Stimulated activated CD8-positive, alpha-beta memory T cell treated with anti-CD3 and anti-CD28 coated beads, Interleukin-15, amount 100 ng/mL, for 4 hours (primary cell): ENCODE measurements at regions not wholly inside any gene's neighbourhood (a gene's known extent, or its start where the extent isn't known, plus 50 kb on each side); places are given as distances from the start of the nearest gene placed in this dataset.
"Not testable (repeated sequence)": the region's sequence is repeated elsewhere in the genome, so short reads cannot be mapped to it uniquely, and the experiment has no call there.

Source experiments
- DNase-seq, 2 donors: peaks; one replicate each; pipeline ENCODE4 v3.0.0-alpha.2; 2020; ENCODE audit warnings: low read depth in 2 of 2

DNA sequence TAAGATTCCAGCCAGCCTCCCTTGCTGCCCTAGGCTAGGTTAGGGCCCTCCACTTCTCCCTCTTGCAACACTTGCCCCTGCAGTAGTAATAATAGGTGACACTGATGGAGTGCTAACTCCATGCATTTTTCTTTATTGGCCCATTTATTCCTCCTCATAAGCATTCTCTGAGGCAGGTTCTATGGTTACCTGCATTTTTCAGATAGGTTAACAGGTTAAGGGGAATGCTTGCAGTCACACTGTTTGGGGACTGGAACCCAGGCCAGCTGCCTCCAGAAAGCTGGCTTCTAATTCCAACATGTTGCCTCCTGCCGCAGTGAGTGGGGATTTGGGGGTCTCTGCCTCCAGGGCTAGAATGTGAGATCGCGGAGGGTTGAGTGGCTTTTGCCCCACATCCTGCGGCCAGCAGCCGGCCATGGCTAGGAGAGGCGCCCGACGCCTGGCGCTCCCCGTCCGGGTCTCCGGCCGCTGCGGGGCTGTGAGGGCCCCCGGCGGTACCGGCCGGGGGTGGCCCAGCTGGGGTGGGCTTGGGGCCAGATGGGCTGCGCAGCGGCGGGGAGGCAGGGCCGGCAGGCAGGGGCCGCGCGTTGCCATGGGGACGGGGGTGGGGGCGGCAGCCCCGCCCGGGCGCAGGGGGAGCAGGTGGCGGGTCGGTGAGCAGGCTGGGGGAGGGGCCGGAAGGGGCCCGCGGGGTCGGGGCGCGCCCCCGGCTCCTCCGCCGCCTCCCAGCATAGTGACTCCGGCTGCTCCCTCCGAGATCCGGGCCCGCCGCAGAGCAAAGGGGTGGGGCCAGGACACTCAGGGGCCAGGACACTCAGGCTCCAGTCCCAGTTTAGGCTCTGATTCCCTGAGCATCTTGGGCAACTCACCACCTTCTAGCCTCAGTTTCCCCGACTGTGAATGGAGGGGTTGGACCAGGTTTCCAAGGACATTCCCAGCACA is 68.4 kb upstream of the SSBP3 start:
- DNase-seq, result no peak

DNA sequence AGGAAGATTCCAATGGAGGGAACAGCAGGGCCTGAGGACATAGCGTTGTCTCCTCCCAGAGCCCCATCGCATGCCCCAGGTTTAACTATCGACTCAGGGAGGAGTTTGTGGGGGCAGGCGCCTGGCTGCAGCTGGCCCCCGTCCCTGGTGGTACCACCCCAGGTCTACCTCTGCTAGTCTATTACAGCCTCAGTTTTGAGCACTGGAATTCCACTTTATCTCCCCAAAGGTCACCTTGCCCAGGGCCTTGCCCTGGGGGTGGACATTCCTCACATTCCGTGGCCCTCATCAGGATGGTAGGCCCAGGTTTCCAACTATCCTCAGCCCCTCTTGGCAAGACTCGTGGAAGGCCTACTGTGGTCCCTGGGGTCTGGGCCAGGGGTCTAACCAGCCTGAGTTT is 65.4 kb upstream of the SSBP3 start:
- no peak for DNase-seq

DNA sequence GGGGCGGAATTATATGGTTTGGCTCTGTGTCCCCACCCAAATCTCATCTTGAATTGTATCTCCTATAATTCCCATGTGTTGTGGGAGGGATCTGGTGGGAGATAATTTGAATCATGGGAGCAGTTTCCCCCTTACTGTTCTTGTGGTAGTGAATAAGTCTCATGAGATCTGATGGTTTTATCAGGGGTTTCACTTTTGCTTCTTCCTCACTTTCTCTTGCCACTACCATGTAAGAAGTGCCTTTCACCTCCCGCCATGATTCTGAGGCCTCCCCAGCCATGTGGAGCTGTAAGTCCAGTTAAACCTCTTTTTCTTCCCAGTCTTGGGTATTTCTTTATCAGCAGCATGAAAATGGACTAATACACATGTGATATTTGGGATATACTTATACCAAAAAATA is 63.2 kb upstream of the SSBP3 start:
- not testable (repeated sequence) for DNase-seq

DNA sequence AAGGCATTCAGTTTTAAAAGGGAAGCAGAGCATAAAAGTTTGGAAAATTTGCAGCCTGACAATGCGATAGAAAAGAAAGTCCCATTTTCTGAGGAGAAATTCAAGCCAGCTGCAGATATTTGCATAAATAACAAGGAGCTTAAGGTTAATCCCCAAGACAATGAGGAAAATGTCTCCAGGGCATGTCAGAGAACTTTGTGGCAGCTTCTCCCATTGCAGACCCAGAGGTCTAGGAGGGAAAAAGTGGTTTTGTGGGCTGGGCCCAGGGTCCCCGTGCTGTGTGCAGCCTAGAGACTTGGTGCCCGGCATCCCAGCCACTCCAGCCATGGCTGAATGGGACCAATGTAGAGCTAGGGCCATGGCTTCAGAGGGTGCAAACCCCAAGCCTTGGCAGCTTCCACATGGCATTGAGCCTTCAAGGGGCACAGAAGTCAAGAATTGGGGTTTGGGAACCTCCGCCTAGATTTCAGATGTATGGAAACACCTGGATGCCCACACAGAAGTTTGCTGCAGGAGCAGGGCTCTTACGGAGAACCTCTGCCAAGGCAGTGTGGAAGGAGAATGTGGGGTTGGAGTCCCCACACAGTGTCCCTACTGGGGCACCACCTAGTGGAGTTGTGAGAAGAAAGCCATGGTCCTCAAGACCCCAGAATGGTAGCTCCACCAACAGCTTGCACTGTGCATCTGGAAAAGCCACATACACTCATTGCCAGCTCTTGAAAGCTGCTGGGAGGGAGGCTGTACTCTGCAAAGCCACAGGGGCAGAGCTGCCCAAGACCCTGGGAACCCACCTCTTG is 62.3 kb upstream of the SSBP3 start:
- not testable (repeated sequence) for DNase-seq

DNA sequence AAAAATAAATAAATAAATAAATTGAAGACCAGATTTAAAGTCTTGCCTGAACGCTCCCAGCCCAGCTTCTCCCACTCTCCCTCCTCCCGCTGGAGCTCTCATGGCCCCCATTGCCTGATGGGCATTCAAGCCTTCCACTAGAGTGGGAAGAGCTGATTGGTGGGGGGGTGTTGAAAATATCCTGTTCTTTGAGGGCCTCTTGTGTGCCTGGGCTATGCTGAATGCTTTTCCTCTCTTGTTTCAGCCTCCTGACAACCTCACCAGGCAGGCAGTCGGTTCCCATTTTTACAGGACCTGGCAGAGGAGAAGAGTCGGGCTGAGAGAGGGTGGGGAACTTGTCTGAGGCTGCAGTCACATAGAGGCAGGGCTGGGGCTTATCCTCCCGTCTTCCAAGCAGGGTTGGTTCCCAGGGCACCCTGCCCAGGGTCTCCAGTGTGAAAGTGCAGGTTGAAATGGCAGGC is 59.2 kb upstream of the SSBP3 start:
- DNase-seq, result no peak

DNA sequence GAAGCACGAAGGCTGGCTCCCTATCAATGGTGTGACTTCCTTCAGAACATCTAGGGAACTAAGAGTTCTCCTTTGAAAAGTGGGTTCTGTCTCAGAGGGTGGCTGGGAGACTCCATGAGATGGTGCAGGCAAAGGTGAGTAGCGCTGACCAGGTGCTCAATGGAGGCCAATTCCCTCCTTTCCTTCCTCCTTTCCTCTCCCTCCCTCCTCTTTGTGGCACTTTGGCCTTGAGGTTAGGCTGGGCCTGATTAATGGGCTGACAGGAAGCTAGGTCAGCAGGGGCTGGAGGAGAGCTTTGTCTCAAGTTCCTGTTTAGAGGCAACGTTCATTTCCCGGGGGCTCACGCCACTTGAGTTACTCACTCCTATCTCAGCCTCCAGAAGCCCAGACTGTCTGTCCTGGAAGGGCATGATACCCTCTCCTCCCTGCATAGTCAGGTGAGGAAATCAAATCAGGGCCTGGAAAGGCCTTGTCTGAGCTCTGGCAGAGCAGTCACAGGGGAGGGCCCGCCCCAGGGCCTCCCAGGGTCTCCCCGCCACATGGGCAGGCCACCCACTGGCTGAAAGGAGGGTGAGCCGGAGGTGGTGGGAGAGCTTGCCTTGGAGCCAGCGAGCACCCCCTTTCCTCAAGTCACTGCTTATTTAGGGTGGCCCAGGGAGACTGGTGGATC is 58.4 kb upstream of the SSBP3 start:
- DNase-seq, result no peak

DNA sequence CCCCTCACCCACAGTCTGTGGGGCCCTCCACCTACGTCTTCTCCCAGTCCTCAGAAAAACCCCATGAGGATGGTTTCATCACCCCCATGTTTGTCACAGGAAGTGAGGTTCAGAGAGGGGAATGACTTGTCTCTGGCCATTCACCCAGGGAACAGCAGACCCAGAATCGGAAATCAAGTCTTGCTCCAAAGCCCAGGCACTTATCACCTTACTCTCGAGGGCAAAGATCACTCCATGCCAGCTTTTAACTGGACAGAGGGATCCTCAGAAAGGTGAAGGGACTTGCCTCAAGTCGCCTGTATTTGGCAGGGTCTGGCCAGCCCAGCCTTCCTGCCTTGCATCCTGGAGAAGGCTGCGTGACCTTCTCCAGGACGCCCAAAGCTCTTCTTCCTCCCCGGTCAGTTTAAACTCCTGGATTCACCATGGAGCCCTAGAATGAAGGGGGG is 57.9 kb upstream of the SSBP3 start:
- DNase-seq, result no peak

DNA sequence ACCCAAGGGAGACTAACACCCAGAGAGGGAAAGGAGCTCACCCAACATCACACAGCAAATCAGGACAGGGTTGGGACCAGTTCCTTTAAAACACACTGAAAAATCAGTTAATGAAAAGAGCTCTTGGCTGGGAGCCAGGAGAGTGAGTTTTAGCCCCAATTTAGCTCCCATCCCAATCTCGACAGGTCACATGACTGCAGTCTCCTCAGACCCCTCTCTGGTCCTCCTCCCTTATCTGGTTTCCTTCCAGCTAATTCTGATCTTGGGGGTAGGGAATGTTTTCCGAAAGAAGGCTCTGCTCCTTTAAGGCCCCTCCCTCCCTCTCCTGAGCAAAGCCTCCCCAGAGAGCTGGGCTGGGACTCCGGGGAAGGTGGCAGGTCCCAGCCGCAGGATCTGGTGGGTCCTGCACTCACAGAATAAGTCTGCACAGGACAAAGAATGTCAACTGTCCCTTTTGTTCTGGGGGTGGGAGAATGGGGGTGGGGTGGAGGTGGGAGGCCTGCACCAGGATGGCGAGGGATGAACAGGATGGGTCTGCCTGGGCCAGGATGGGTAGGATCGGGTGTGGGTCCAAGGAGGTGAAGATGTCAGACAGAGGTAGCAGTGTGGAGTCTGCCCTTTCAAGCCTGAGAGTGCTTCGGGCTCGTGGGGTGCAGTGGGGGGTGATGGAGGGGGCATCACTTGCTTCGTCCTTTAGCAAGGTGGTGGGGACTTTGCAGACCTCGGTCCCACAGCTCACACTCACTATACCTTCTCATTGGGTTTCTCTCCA is 57.3 kb upstream of the SSBP3 start:
- DNase-seq, result no peak

DNA sequence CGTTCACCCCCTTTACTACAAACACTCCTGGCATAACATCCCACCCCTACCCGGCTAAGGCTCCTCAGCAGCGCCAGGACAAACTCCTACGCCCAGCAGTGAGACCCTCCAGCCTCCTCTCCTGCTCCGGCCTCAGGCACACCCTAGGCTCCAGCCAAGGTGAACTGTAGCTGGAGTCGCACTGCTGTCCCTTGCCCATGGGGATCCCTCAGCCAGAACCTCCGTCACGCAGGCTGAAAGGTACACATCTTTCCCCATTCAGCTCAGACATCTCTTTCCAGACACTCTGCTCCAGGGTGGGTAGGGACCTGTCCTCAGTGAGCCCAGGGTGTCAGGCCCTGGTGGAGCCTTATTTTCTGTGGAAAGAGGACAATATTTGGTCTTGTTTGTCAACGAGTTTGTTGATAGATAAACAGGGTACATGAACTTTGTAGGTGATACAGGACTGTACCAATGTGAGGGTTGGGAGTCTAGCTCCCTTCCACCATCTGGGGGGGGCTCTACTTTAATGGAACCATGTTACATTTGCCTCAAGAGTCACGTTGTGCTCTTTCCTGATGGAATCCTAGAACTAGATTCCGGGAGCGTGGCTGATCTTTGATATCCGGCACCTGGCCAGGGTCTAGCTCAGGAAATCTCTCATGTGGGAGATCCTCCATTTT is 56.5 kb upstream of the SSBP3 start:
- DNase-seq, result no peak

DNA sequence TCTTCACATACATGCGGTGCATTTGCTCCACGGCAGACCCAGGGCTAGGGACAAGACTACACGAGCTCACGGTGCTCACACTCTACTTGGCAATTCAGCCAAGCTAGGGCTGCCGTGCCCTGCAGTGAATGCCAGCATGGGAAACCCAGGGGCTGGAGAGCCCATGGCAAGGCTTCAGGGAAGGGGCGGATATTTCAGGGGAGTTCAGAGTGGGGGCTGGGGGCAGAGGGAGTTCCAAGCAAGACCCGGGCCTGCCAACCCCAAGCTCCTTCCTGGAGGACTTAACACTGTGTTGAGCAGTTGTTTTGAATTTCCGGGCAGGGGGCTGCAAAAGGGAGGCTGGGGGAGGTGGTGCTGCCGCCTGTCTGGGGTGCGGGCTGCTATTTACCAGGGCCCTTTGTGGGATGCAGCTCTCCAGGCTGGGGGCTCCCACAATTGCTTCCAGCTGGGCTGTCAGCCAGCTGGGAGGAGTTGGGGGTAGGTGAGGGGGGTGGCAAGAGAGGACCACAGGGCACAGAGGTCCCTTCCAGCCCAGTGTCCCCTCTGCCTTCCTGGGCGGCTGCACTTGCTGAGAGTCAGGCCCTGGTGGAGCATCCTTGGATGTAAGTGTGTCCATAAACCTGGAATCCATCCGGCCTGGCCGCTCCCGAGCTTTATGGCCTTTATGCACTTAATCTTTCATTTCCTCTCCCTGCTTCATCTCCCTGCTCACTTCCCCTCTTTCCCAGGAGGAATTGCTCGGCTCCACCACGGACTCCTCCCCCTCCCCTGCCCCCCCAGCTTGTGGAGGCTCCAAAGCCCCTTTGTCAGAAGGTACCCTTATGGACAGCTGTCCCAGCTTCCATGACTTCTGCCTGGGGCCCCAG is 55.8 kb upstream of the SSBP3 start:
- no peak for DNase-seq

DNA sequence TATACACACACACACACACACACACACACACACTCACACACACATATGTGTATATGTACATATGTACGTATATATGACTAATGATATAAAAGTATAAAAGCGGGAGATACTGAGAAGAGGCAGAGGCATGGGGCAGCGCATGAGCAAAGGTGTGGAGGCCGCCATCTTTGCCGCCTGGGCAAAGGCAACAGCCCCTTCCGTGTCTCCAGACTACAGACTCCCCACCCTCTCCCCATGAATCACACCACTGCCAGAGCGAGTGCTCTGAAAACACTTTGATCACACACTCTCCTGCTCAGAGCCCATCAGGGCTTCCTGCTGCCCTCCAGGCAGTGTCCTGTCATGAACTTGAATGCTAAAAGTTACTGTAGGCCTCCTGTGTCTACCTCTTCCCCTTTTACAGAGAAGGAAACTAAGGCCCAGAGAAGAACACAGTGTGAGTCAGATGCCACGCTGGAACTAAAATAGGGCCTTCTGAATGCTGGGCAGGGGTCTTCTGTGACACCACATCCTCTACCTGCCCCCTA is 54.7 kb upstream of the SSBP3 start:
- DNase-seq, result no peak

DNA sequence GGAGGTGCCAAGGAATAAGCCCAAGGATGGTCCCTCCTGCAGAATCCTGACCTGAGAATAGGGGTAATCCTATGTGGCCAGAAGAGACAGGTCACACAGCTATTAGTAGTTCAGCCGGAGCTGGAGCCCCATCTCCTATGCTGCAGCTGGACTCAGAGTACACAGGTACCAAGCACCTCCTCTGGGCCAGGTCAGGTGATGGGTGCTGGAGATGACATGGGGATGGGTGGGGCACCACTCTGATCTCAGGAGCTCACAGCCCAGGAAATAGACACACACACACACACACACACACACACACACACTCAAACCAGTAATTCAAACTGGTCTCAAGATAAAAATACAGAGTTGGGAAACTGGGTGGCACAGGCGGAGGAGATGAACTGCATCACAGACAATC is 54.2 kb upstream of the SSBP3 start:
- no peak for DNase-seq

DNA sequence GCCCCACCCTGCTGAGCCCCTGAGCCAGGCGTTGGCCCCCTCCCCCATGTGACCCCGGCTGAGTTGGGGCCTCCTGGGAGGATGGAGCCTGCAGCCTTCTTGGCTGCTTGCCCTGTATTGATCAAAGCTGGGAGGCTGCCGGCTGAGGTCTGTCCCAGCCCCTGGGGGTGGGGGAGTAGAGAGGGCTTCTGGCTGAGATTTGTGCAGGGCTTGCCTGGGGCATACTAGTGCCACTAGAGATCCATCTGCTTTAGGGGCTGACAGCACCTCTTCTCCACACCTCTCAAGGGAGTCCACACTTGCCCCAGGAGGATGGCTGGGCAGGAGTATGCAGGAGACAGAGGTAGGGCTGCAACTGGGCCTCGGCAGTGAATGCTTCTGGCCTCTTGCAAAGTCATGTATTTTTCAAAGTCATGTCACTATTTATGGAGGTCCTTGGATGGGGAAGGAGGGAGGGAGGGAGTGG is 53.6 kb upstream of the SSBP3 start:
- no peak for DNase-seq

DNA sequence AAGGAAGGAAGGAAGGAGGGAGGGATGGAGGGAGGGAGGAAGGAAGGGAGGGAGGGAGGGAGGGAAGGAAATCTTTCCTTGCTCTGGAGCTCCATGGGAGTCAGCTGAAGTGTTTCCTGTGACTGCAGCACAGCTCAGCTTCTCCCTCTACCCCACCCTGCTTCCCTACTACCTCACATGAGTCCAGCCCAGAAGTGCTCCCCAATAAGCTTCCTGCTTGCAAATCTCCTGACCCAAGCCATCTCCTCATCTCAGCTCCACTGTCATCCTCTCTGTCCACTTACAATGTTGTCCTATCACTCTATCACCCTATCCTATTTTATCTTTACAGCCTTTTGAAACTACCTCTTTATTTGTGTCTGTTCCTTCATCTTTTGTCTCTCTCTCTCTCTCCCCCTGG is 52.9 kb upstream of the SSBP3 start:
- DNase-seq, result no peak

DNA sequence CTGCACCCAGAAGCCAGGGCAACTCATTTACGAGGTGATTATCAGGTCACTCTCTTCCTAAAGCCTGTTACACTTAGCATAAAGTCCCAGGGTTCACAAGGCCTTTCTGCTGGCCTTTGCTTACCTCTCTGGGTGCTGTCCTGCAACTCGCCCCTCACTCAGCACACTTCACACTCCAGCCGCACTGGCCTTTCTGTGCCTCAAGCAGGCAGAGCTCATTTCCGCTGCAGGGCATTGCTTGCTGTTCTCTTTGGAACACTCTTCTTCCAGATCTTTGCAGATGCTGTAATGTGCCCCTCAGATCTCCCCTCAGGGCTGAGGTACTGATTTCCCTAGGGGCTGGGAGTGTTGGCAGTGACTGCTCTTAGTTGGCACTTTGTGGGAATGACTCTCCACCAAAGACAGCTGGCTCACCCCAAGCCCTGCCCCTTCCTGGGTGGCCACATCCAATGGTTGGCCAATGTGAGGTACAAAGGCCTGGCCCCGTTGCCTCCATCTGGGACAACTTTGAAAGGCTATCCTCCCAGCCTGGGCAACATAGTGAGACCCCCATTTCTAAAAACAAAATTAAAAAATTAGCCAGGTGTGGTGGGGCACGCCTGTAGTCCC is 50.8 kb upstream of the SSBP3 start:
- no peak for DNase-seq

DNA sequence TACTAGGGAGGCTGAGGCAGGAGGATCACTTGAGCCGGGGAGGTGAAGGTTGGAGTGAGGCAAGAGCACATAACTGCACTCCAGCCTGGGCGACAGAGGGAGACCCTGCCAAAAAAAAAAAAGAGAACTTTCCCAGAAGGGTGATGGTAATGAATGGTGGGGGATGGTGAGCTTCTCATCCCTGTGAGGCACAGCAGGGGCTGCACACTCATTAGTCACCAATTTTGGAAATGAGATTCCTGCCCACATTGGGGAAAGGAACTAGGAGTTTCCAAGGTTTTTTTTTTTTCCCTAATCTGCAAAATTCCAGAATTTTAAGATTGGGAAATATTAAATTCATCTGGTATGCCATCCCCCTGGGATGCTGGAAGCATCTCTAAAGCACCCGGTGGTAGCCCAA is 50.2 kb upstream of the SSBP3 start:
- DNase-seq, result no peak
